Stimulated activated CD4-positive, alpha-beta T cell treated with anti-CD3 and anti-CD28 coated beads, Interleukin-15, amount 100 ng/mL, for 1 hour (primary cell): ENCODE measurements at regions not wholly inside any gene's neighbourhood (a gene's known extent, or its start where the extent isn't known, plus 50 kb on each side); places are given as distances from the start of the nearest gene placed in this dataset.
"Not testable (repeated sequence)": the region's sequence is repeated elsewhere in the genome, so short reads cannot be mapped to it uniquely, and the experiment has no call there.

Experiments
- DNase-seq, 2 donors: peaks; one replicate each; pipeline ENCODE4 v3.0.0-alpha.2; 2020; ENCODE audit warnings: low read depth in 1 of 2, low spot score in 1 of 2

- DNase-seq, result no peak
Observed at GRCh38 chr6:112923940-112924587, 576.9 kb downstream of the RFPL4B start.

GRCh38 chr6:112925702-112926101, 578.6 kb downstream of the RFPL4B start:
- no peak for DNase-seq

- no peak for DNase-seq
Observed at GRCh38 chr6:112927641-112928320, 580.7 kb downstream of the RFPL4B start.

GRCh38 chr6:112929641-112930040, 582.5 kb downstream of the RFPL4B start:
- no peak for DNase-seq

GRCh38 chr6:112931832-112932231, 584.7 kb downstream of the RFPL4B start:
- no peak for DNase-seq

GRCh38 chr6:112933947-112934346, 586.8 kb downstream of the RFPL4B start:
- no peak for DNase-seq

- no peak for DNase-seq
Observed at GRCh38 chr6:112934433-112935327, 587.5 kb downstream of the RFPL4B start.

GRCh38 chr6:112935402-112936078, 588.4 kb downstream of the RFPL4B start:
- DNase-seq, result no peak

GRCh38 chr6:112936079-112936472, 588.9 kb downstream of the RFPL4B start:
- no peak for DNase-seq

GRCh38 chr6:112936504-112936903, 589.4 kb downstream of the RFPL4B start:
- no peak for DNase-seq

- not testable (repeated sequence) for DNase-seq
Observed at GRCh38 chr6:112937690-112938089, 590.6 kb downstream of the RFPL4B start.

GRCh38 chr6:112938650-112939049, 591.5 kb downstream of the RFPL4B start:
- no peak for DNase-seq

GRCh38 chr6:112939563-112939962, 592.4 kb downstream of the RFPL4B start:
- no peak for DNase-seq

GRCh38 chr6:112941613-112942012, 594.5 kb downstream of the RFPL4B start:
- DNase-seq, result no peak

- no peak for DNase-seq
Observed at GRCh38 chr6:112946051-112946450, 598.9 kb downstream of the RFPL4B start.

- DNase-seq, result no peak
Observed at GRCh38 chr6:112947507-112947906, 600.4 kb downstream of the RFPL4B start.

- DNase-seq, result no peak
Observed at GRCh38 chr6:112951829-112952228, 604.7 kb downstream of the RFPL4B start.

- not testable (repeated sequence) for DNase-seq
Observed at GRCh38 chr6:112955743-112956142, 608.6 kb downstream of the RFPL4B start.

GRCh38 chr6:112956696-112957535, 609.8 kb downstream of the RFPL4B start:
- no peak for DNase-seq

GRCh38 chr6:112957536-112957916, 610.4 kb downstream of the RFPL4B start:
- no peak for DNase-seq
